B cell (primary cell): ENCODE measurements at regions not wholly inside any gene's neighbourhood (a gene's known extent, or its start where the extent isn't known, plus 50 kb on each side); places are given as distances from the start of the nearest gene placed in this dataset.

ENCODE experiments used
- CTCF ChIP-seq: fragments of 200-600 bp; IDR thresholded peaks from one replicate; pipeline ENCODE4 v1.8.0; 2022; ENCODE audit warnings: antibody characterized with exemption, mild to moderate bottlenecking
- EZH2 ChIP-seq: IDR thresholded peaks from 2 replicates; pipeline ENCODE4 v1.6.1; 2012; ENCODE audit warnings: borderline replicate concordance, low read depth, mild to moderate bottlenecking, moderate library complexity, low read length; ENCODE audit not compliant: insufficient read depth, poor library complexity, severe bottlenecking

- TF ChIP-seq CTCF (no peak), EZH2 (no peak)
Measured at GRCh38 chr2:43006834-43007543, 214.6 kb upstream of the HAAO start.
